Vagina (tissue), 2 donors: ENCODE measurements at regions not wholly inside any gene's neighbourhood (a gene's known extent, or its start where the extent isn't known, plus 50 kb on each side); places are given as distances from the start of the nearest gene placed in this dataset.

ENCODE experiments used
- POLR2AphosphoS5 ChIP-seq, 2 donors: sonication (generic); formaldehyde crosslinking; IDR thresholded peaks; one replicate each; pipeline ENCODE4 v1.9.0; 2017; ENCODE audit warnings: antibody characterized with exemption in 2 of 2, mild to moderate bottlenecking in 2 of 2, low read depth in 1 of 2; ENCODE audit not compliant: insufficient read depth in 1 of 2
- TF ChIP-seq, protein P1 (sequence below), 3 experiments: fragments of 450-650 bp in 2 of 3; fragments of 200-600 bp in 1 of 3; sonication (generic) in 1 of 3; IDR thresholded peaks; one replicate each; pipeline ENCODE4 v1.5.1; 2017 to 2019; ENCODE audit warnings: antibody characterized with exemption in 3 of 3, mild to moderate bottlenecking in 2 of 3, moderate library complexity in 2 of 3

DNA sequence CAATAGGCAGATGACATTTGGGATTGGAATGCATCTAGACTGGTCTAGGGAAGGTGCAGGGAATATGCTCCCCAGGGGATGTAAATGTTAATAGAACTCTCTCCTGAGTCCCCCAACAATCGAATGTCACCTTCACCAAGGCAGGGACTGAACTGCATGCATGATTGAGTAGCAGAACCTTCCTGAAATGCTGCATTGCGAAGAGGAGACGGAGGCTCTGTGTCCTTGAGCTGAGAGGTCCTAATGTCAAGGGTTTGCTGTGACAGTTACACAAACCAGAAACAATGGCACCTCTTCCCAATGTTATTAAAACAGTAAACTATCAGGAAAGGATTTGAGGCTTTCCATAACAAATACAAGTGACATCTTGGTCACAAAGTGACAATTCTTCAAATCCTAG, 117.5 kb upstream of the SFSWAP start:
- TF ChIP-seq, protein P1, sequence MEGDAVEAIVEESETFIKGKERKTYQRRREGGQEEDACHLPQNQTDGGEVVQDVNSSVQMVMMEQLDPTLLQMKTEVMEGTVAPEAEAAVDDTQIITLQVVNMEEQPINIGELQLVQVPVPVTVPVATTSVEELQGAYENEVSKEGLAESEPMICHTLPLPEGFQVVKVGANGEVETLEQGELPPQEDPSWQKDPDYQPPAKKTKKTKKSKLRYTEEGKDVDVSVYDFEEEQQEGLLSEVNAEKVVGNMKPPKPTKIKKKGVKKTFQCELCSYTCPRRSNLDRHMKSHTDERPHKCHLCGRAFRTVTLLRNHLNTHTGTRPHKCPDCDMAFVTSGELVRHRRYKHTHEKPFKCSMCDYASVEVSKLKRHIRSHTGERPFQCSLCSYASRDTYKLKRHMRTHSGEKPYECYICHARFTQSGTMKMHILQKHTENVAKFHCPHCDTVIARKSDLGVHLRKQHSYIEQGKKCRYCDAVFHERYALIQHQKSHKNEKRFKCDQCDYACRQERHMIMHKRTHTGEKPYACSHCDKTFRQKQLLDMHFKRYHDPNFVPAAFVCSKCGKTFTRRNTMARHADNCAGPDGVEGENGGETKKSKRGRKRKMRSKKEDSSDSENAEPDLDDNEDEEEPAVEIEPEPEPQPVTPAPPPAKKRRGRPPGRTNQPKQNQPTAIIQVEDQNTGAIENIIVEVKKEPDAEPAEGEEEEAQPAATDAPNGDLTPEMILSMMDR (IDR thresholded peaks at IDR 0.05): no peak
- no peak for TF ChIP-seq POLR2AphosphoS5 (IDR thresholded peaks at IDR 0.05; ENCODE audit: insufficient read depth in 1 of 2, low read depth in 1 of 2)
